ENCODE measurements at regions not wholly inside any gene's neighbourhood (a gene's known extent, or its start where the extent isn't known, plus 50 kb on each side); places are given as distances from the start of the nearest gene placed in this dataset.

DNA sequence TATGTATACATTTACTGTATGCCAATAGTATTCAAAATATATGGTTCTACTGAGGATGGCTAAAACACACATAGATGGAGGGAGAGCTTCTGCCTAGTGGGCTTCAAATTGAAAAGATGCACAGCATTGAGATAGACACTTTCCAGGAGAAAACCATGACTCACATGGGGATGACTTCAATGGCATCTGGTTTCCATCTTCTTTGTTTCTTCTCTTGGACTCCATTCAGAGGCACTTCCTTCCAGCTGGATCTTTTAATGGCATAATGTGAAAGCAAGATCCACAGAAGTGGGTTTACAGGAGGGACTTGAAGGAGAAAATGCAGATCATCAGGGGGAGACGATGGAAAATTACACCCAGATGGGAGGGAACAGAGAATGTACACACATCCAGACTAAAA, 84.9 kb downstream of the ZNF365 start:
- Mint-ChIP-seq H3K9me3 (no peaks in the 10 kb centered on the region), H3K27ac (no peak overlapping the region), H3K4me3 (no peak overlapping the region), H3K27me3 (ENCODE audit: low read depth) (no peaks in the 10 kb centered on the region), H3K36me3 (no peaks in the 10 kb centered on the region), H3K4me1 (peaks cover 5% of the 10 kb centered on the region)
- TF ChIP-seq, protein P1, sequence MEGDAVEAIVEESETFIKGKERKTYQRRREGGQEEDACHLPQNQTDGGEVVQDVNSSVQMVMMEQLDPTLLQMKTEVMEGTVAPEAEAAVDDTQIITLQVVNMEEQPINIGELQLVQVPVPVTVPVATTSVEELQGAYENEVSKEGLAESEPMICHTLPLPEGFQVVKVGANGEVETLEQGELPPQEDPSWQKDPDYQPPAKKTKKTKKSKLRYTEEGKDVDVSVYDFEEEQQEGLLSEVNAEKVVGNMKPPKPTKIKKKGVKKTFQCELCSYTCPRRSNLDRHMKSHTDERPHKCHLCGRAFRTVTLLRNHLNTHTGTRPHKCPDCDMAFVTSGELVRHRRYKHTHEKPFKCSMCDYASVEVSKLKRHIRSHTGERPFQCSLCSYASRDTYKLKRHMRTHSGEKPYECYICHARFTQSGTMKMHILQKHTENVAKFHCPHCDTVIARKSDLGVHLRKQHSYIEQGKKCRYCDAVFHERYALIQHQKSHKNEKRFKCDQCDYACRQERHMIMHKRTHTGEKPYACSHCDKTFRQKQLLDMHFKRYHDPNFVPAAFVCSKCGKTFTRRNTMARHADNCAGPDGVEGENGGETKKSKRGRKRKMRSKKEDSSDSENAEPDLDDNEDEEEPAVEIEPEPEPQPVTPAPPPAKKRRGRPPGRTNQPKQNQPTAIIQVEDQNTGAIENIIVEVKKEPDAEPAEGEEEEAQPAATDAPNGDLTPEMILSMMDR (IDR thresholded peaks at IDR 0.05; ENCODE audit: unreplicated experiment) = no peak
- DNase-seq (ENCODE audit: low spot score in 2 of 2, unreplicated experiment in 2 of 2) = no peak

DNA sequence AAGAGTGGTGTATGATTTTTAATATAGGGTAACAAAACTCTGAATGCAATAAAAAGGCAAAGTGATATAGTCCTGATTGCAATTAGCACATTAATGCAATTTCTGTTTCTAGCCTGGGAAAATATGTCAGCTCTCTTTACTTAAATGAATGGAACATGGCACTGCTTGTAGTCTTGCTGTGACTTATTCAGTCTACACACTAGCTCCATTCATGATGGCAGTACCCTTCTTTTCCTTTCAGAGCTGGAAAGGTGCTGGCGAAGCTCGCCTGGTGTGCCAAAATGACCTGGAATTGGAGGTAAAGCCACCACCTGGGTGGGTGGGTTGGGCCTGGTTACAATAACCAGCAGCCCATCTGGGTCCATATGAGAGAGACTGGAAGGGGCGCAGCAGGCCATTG, 85.3 kb downstream of the ZNF365 start:
- H3K4me1 Mint-ChIP-seq = peaks cover 5% of the 10 kb centered on the region
- H3K27me3 Mint-ChIP-seq (ENCODE audit: low read depth) = no peaks in the 10 kb centered on the region
- DNase-seq (ENCODE audit: low spot score in 2 of 2, unreplicated experiment in 2 of 2) = no peak
- H3K27ac Mint-ChIP-seq = no peak overlapping the region
- no peaks in the 10 kb centered on the region for H3K9me3 Mint-ChIP-seq
- TF ChIP-seq, protein P1 (IDR thresholded peaks at IDR 0.05; ENCODE audit: unreplicated experiment) = no peak
- H3K36me3 Mint-ChIP-seq = no peaks in the 10 kb centered on the region
- H3K4me3 Mint-ChIP-seq = no peak overlapping the region

DNA sequence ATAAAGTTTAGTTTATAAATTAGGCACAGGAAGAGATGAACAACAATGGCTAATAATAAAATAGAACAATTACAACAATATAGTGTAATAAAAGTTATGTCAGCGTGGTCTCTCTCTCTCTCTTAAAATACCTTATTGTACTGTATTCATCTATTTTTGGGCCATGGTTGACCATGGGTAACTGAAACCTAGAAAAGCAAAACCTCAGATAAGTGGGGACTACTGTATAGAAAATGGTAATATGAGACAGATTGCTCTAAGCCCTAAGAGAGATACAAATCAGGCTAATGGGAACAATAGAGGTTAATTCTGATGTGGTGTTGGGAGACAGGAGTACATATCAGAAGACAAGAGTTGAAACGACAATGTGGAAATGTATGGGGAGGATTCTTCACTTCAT, 86.2 kb downstream of the ZNF365 start:
- Mint-ChIP-seq H3K4me1 (no peaks in the 10 kb centered on the region), H3K27ac (no peak overlapping the region), H3K27me3 (ENCODE audit: low read depth) (no peaks in the 10 kb centered on the region), H3K4me3 (no peak overlapping the region), H3K9me3 (no peaks in the 10 kb centered on the region), H3K36me3 (no peaks in the 10 kb centered on the region)
- TF ChIP-seq, protein P1 (IDR thresholded peaks at IDR 0.05; ENCODE audit: unreplicated experiment) = no peak
- DNase-seq (ENCODE audit: low spot score in 2 of 2, unreplicated experiment in 2 of 2) = no peak

DNA sequence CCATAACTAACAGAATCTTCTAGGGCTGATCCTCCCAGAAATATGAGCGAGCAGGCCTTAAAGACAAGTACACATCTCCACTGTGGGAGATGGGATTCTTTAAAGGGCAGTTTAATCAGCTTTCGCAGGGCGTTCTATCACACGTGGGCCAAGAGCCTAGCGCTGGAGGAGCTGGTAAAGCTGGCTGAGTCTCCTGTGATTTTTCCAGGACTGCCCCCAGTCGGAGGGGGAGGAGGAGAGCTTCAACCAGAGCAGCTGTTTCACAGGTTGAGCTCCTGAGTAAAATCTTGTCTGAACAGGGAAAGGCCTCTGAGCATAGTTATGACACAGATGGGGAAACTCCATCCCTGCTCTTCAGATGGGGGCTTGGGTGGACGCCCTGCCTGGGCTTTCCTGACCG, 87.0 kb downstream of the ZNF365 start:
- Mint-ChIP-seq H3K4me3 (no peak overlapping the region), H3K9me3 (no peaks in the 10 kb centered on the region), H3K27me3 (ENCODE audit: low read depth) (no peaks in the 10 kb centered on the region), H3K36me3 (no peaks in the 10 kb centered on the region), H3K4me1 (no peaks in the 10 kb centered on the region), H3K27ac (no peak overlapping the region)
- no peak for DNase-seq (ENCODE audit: low spot score in 2 of 2, unreplicated experiment in 2 of 2)
- TF ChIP-seq, protein P1 (IDR thresholded peaks at IDR 0.05; ENCODE audit: unreplicated experiment) = no peak

DNA sequence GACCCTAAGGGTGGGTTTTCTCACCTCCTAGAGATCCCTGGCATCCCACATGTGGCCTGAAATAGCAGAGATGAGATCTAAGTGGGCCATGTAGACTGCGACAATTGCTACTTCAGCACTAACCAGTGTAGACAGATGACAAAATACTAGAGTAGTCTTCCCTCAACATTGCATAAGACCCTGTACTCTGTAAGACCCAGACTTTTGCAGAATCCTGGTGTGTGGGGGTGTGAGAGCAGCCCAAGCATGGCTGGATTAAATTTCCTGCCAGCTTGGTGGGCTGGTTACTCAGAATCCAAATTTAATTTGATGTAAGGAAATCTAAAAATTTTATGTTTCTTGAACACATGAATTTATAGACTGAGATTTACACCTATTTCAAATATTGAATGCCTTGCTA, 88.3 kb downstream of the ZNF365 start:
- Mint-ChIP-seq H3K4me3 (no peak overlapping the region), H3K4me1 (no peaks in the 10 kb centered on the region), H3K27me3 (ENCODE audit: low read depth) (no peaks in the 10 kb centered on the region), H3K36me3 (no peaks in the 10 kb centered on the region), H3K27ac (no peak overlapping the region), H3K9me3 (no peaks in the 10 kb centered on the region)
- TF ChIP-seq, protein P1 (IDR thresholded peaks at IDR 0.05; ENCODE audit: unreplicated experiment) = no peak
- no peak for DNase-seq (ENCODE audit: low spot score in 2 of 2, unreplicated experiment in 2 of 2)

DNA sequence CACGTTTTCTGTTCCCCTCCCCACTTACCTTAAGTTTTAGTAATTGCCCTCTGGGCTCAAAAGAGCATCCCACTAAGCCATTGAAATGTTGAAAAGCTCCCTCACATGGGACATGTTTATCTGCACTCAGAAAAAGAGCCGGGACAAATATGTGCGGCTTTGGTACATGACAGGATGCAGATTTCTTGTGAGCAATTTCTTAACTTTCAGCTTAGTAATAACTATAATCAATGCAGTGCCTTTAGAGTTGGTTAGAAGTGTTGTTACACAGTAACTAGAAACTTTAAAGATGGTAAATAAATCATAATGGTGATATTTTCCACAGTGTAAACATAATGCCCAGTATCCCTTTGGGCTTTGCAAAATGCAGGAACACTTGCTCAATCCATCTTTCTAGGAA, 89.2 kb downstream of the ZNF365 start:
- H3K4me3 Mint-ChIP-seq = no peak overlapping the region
- no peaks in the 10 kb centered on the region for H3K4me1 Mint-ChIP-seq

More for the DNA sequence above, 89.2 kb downstream of the ZNF365 start:
- Mint-ChIP-seq H3K27me3 (ENCODE audit: low read depth) (peaks cover under 1% of the 10 kb centered on the region), H3K9me3 (no peaks in the 10 kb centered on the region), H3K27ac (no peak overlapping the region), H3K36me3 (no peaks in the 10 kb centered on the region)
- DNase-seq (ENCODE audit: low spot score in 2 of 2, unreplicated experiment in 2 of 2) = no peak
- TF ChIP-seq, protein P1 (IDR thresholded peaks at IDR 0.05; ENCODE audit: unreplicated experiment) = no peak

Measured in mesothelial cell of epicardium (in vitro differentiated cells).